HG02678 (cell line): ENCODE measurements at regions not wholly inside any gene's neighbourhood (a gene's known extent, or its start where the extent isn't known, plus 50 kb on each side); places are given as distances from the start of the nearest gene placed in this dataset.
"Not testable (repeated sequence)": the region's sequence is repeated elsewhere in the genome, so short reads cannot be mapped to it uniquely, and the experiment has no call there.

Experiments
- ATAC-seq: cut with Tn5 transposase; IDR thresholded peaks from one replicate; pipeline ENCODE4 v1.9.1; 2021; ENCODE audit warnings: mild to moderate bottlenecking, moderate library complexity; ENCODE audit not compliant: unreplicated experiment

GRCh38 chr5:106094204-106094607, 1576.5 kb downstream of the EFNA5 start:
- no peak for ATAC-seq

DNA sequence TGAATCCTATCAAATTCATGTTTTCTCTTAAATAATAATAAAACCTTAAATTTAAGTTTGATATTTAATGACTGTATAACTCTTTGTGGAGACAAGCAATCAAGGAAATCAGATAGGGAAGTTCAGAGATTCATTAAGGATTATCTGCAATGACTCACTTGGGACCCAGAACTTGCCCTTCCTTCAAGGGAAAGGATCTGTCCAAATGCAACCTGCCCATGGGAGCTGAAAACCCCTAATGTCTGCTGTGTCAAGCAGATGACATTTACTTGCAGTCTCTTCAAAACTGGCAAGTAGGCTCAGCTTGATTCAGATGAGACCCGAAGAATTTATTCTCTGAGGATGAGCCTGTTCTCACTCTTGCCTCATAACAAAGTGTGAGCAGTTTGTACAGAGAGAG, 1577.6 kb downstream of the EFNA5 start:
- ATAC-seq = no peak

DNA sequence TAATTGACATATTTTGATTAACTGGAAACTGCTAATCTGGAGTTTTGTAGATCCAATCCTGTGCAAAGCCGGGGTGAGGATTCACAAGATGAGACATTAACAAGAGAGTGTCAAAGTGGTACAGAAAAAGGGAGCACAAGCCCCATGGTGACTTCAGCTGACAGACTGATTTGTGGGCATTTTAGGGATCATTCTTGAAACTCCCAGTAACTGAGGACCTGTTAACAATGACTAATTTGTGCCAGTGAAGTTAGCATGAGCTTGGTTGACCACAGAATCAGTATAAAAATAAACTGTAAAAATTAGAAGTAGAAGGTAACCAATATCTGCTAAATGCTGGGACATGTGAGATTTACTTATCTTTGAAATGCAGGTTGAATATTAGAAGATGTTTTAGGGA, 1578.3 kb downstream of the EFNA5 start:
- no peak for ATAC-seq

GRCh38 chr5:106089073-106089472, 1581.7 kb downstream of the EFNA5 start:
- no peak for ATAC-seq

GRCh38 chr5:106088462-106088861, 1582.3 kb downstream of the EFNA5 start:
- ATAC-seq = no peak

GRCh38 chr5:106086352-106086751, 1584.4 kb downstream of the EFNA5 start:
- ATAC-seq = no peak

GRCh38 chr5:106085556-106085955, 1585.2 kb downstream of the EFNA5 start:
- no peak for ATAC-seq

GRCh38 chr5:106085136-106085535, 1585.6 kb downstream of the EFNA5 start:
- no peak for ATAC-seq

- no peak for ATAC-seq
Measured at GRCh38 chr5:106080535-106080934, 1590.2 kb downstream of the EFNA5 start.

GRCh38 chr5:106076655-106077054, 1594.1 kb downstream of the EFNA5 start:
- no peak for ATAC-seq

DNA sequence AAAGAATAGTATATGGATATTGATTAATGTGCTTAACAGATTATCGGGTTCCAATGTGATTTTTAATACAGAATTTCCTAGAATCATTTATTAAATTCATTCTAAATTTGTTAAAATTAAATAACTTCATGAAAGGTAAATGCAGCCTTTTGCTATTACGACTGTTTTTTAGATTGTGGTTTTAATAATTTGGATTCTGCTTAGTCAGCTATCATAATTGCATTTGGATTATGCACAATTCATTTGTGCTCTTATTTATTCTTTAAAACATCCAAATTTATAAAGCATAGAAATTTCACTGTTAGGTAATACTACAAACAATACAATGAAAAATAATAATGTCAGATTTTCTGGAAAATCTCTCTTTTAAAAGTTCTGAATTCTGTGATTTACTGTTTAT, 1598.5 kb downstream of the EFNA5 start:
- no peak for ATAC-seq

GRCh38 chr5:106047341-106047740, 1623.4 kb downstream of the EFNA5 start:
- ATAC-seq = no peak

GRCh38 chr5:106032069-106032468, 1638.7 kb downstream of the EFNA5 start:
- ATAC-seq = not testable (repeated sequence)

- no peak for ATAC-seq
Measured at GRCh38 chr5:106028314-106028713, 1642.4 kb downstream of the EFNA5 start.

- ATAC-seq = no peak
Measured at GRCh38 chr5:106020894-106021293, 1649.8 kb downstream of the EFNA5 start.

GRCh38 chr5:106019261-106019660, 1651.5 kb downstream of the EFNA5 start:
- no peak for ATAC-seq

DNA sequence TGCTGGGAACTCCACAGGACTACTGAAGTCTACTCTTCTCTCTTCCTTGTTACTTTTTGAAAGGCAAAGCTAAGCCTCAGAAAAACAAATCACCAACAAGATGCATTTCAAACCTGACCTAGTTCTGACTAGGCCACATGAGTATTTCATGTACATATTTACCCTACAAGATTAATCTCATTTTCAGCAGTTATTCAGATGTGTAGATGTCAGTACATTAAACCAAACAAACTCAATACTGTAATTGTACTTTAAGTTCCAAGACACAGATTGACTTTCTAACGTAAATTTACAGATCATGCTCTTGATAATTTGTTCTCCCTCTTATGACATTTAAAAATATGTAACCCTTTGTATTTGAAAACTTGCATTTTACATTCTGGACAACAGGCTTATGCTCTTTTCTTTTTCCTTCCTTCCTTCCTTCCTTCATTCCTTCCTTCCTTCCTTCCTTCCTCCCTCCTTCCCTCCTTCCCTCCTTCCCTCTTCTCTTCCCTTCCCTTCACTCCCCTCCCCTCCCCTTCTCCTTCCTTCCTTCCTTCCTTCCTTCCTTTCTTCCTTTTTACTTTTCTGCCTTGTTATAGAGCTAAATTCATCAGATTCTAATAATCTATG, 1653.4 kb downstream of the EFNA5 start:
- no peak for ATAC-seq

GRCh38 chr5:106014262-106014661, 1656.5 kb downstream of the EFNA5 start:
- no peak for ATAC-seq

- ATAC-seq = no peak
Measured at GRCh38 chr5:106006242-106006641, 1664.5 kb downstream of the EFNA5 start.

DNA sequence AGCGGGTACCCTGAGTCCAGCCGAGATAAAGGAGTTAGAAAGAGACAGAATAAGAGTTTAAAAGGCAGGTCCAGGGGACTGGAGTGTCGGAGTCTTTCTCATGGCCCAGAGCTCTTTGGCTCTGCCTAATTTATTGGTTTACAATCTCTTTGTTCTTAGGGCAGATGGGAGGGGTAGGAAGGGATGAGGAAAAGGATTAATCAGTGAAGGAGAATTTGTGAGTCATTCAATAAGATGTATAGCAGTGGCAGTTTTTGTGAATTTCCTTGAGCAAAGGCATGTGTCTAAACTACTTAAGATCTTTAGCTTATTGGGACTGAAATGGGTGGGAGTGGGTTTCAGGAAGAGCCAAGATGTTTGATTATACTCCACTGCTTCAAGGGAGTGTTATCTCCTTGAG, 1671.7 kb downstream of the EFNA5 start:
- ATAC-seq = not testable (repeated sequence)

- ATAC-seq = no peak
Measured at GRCh38 chr5:105993027-105993426, 1677.7 kb downstream of the EFNA5 start.

DNA sequence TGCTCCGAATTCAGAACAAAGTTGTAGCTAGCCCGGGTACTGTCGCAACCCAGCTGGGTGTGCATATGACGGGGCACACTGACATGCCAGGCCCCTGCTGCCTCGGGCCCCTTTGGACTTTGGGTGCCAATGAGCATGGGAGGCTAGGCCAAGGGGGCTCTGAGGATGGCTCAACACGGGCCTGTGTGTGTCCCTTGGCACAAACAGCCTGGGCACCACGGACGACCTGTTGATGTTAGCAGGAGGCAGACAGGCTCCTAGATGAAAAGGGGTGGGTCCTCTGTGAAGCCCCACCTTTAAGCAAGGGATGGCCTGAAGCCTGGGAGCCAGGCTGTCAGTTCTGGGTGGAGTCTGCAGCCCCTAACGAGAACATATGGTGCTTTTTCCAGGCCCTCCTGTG, 1688.2 kb downstream of the EFNA5 start:
- ATAC-seq = no peak

DNA sequence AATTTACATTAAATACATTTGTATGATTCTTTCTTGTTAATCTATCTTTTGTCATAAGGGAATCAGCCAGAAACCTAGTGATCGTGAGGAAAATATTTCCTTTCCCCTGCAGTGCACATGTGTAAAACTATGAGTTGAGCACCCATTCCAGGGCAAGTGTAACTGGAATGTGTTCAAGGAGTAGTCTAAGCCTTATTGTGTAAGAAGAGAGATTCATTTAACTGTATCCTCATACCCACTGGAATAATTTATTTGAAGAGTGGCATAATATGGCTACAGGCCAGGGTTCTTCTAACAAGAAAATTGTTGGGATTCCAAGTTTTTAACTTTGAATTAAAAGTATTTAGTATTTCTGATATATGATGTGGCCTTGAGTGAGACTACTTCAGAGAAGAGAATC, 1692.7 kb downstream of the EFNA5 start:
- no peak for ATAC-seq
